ENCODE measurements at regions not wholly inside any gene's neighbourhood (a gene's known extent, or its start where the extent isn't known, plus 50 kb on each side); places are given as distances from the start of the nearest gene placed in this dataset.

DNA sequence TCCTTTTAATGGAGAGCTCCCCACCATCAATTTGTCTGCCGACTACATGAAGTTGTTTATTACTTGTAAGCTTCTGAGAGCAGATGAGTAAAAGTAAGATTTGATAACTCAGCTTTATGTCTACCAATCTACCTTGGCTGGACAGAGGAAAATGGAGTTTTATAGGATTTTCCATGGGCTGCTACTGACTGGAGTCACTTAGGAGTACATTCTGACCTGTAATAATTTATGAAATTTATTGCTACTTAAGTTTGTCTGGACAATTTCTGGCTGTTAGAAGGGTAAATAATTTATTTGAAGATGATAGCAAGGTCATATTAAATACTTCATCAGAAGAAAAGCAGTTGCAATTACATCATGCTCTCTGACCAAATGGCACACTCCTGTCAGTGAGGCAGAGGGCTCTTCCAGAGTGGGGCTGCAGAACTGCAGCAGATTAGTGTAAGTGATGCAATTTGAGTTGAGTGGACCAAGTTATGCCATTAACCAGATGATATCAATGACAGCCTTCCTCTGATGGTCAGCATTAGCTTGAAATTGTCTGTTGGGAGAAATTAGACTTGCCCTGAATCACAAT lies 736.7 kb upstream of the PTBP2 start:
- intact Hi-C loops (cut with DNase I, micrococcal nuclease), result no loop called here
- Mint-ChIP-seq H3K27ac (no peak overlapping the region), H3K27me3 (no peaks in the 10 kb centered on the region), H3K9me3 (peaks cover 6% of the 10 kb centered on the region), H3K4me3 (no peak overlapping the region), H3K4me1 (ENCODE audit: low read depth) (no peaks in the 10 kb centered on the region), H3K36me3 (ENCODE audit: low read depth) (no peaks in the 10 kb centered on the region)
- Histone ChIP-seq H3K4me3 (ENCODE audit: low read length) (no peak overlapping the region), H3K36me3 (ENCODE audit: insufficient read depth, low read length) (no peaks in the 10 kb centered on the region), H3K27me3 (ENCODE audit: control insufficient read depth in 1 of 2, insufficient read depth in 2 of 2, low read length in 2 of 2) (no peaks in the 10 kb centered on the region), H3K27ac (ENCODE audit: low read depth in 1 of 2, low read length in 2 of 2) (no peak overlapping the region), H3K4me1 (ENCODE audit: insufficient read depth, low read length) (no peaks in the 10 kb centered on the region), H3K9me3 (ENCODE audit: control insufficient read depth in 1 of 2, insufficient read depth in 1 of 2, low read length in 2 of 2) (peaks cover 0 to 4% of the 10 kb centered on the region in 2 experiments)
- CTCF ChIA-PET, result no interaction called here
- POLR2A ChIA-PET, result no interaction called here
- ATAC-seq (ENCODE audit: poor library complexity) (no peak), DNase-seq (no peak)
- TF ChIP-seq CTCF (IDR thresholded peaks at IDR 0.05), result no peak

DNA sequence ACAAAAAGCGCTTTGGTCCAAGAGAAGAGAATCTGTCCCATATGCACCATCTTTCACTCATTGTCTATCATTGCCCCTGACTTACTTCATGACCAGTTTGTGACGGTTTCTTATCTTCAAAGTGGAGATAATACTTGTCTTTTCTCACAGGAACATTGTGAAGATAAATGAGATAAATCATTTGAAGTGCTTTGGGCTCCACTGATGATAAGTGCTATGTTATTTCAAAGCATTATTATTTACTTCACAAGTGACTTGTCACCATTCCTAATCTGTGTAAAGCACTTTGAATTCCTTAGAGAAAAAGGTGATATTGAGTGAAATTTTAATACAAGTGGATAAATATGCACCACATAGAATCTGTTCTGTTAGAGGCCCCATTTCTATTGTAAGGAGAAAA lies 731.6 kb upstream of the PTBP2 start:
- H3K4me3 ChIP-seq (ENCODE audit: low read length), result no peak overlapping the region
- H3K27me3 ChIP-seq (ENCODE audit: control insufficient read depth in 1 of 2, insufficient read depth in 2 of 2, low read length in 2 of 2), result no peaks in the 10 kb centered on the region
- TF ChIP-seq CTCF (IDR thresholded peaks at IDR 0.05), result no peak
- Mint-ChIP-seq H3K27me3 (no peaks in the 10 kb centered on the region), H3K4me3 (no peak overlapping the region), H3K27ac (no peak overlapping the region), H3K4me1 (ENCODE audit: low read depth) (no peaks in the 10 kb centered on the region), H3K36me3 (ENCODE audit: low read depth) (no peaks in the 10 kb centered on the region), H3K9me3 (peaks cover 4% of the 10 kb centered on the region)
- ATAC-seq (ENCODE audit: poor library complexity), result no peak
- no peak for DNase-seq
- no peak overlapping the region for H3K27ac ChIP-seq (ENCODE audit: low read depth in 1 of 2, low read length in 2 of 2)
- intact Hi-C loops (cut with DNase I, micrococcal nuclease), result no loop called here
- CTCF ChIA-PET, result no interaction called here
- no peaks in the 10 kb centered on the region for H3K36me3 ChIP-seq (ENCODE audit: insufficient read depth, low read length)
- POLR2A ChIA-PET, result no interaction called here
- no peaks in the 10 kb centered on the region for H3K4me1 ChIP-seq (ENCODE audit: insufficient read depth, low read length)
- peaks cover 0 to 4% of the 10 kb centered on the region in 2 experiments for H3K9me3 ChIP-seq (ENCODE audit: control insufficient read depth in 1 of 2, insufficient read depth in 1 of 2, low read length in 2 of 2)

GRCh38 chr1:95991787-95992520 lies 729.6 kb upstream of the PTBP2 start:
- no peak for ATAC-seq (ENCODE audit: poor library complexity)
- intact Hi-C loops (cut with DNase I, micrococcal nuclease), result no loop called here
- Mint-ChIP-seq H3K4me3 (no peak overlapping the region), H3K27me3 (no peaks in the 10 kb centered on the region), H3K9me3 (peaks cover 2% of the 10 kb centered on the region), H3K27ac (no peak overlapping the region), H3K4me1 (ENCODE audit: low read depth) (no peaks in the 10 kb centered on the region), H3K36me3 (ENCODE audit: low read depth) (no peaks in the 10 kb centered on the region)
- peaks cover 0 to 4% of the 10 kb centered on the region in 2 experiments for H3K9me3 ChIP-seq (ENCODE audit: control insufficient read depth in 1 of 2, insufficient read depth in 1 of 2, low read length in 2 of 2)
- DNase-seq, result no peak
- no peak overlapping the region for H3K4me3 ChIP-seq (ENCODE audit: low read length)
- H3K36me3 ChIP-seq (ENCODE audit: insufficient read depth, low read length), result no peaks in the 10 kb centered on the region
- H3K27ac ChIP-seq (ENCODE audit: low read depth in 1 of 2, low read length in 2 of 2), result no peak overlapping the region
- H3K4me1 ChIP-seq (ENCODE audit: insufficient read depth, low read length), result no peaks in the 10 kb centered on the region
- no peaks in the 10 kb centered on the region for H3K27me3 ChIP-seq (ENCODE audit: control insufficient read depth in 1 of 2, insufficient read depth in 2 of 2, low read length in 2 of 2)
- CTCF ChIA-PET, result no interaction called here
- no peak for TF ChIP-seq CTCF (IDR thresholded peaks at IDR 0.05)
- POLR2A ChIA-PET, result no interaction called here
